ENCODE measurements at regions not wholly inside any gene's neighbourhood (a gene's known extent, or its start where the extent isn't known, plus 50 kb on each side); places are given as distances from the start of the nearest gene placed in this dataset.

GRCh38 chr5:180439911-180440769 lies 54.0 kb upstream of the CNOT6 start:
- Histone ChIP-seq H3K4me1 (no peaks in the 10 kb centered on the region), H3K36me3 (no peaks in the 10 kb centered on the region), H3K27me3 (peaks cover 33% of the 10 kb centered on the region), H3K9me3 (peaks cover 0 to 35% (median 0%) of the 10 kb centered on the region in 3 donors), H3K4me3 (no peak overlapping the region), H3K27ac (no peak overlapping the region)
- TF ChIP-seq POLR2AphosphoS5 (IDR thresholded peaks at IDR 0.05) (no peak), EP300 (IDR thresholded peaks at IDR 0.05) (no peak), POLR2A (IDR thresholded peaks at IDR 0.05) (no peak)
- TF ChIP-seq, protein P1, sequence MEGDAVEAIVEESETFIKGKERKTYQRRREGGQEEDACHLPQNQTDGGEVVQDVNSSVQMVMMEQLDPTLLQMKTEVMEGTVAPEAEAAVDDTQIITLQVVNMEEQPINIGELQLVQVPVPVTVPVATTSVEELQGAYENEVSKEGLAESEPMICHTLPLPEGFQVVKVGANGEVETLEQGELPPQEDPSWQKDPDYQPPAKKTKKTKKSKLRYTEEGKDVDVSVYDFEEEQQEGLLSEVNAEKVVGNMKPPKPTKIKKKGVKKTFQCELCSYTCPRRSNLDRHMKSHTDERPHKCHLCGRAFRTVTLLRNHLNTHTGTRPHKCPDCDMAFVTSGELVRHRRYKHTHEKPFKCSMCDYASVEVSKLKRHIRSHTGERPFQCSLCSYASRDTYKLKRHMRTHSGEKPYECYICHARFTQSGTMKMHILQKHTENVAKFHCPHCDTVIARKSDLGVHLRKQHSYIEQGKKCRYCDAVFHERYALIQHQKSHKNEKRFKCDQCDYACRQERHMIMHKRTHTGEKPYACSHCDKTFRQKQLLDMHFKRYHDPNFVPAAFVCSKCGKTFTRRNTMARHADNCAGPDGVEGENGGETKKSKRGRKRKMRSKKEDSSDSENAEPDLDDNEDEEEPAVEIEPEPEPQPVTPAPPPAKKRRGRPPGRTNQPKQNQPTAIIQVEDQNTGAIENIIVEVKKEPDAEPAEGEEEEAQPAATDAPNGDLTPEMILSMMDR (IDR thresholded peaks at IDR 0.05) = no peak
- WGBS, 2 donors (ENCODE audit: low coverage in 1 of 2) = 38 to 63% methylated on average over 5 to 12 of the region's 17 CpGs
- ATAC-seq = no peak

GRCh38 chr5:180441564-180442051 lies 52.6 kb upstream of the CNOT6 start:
- Histone ChIP-seq H3K4me1 (no peaks in the 10 kb centered on the region), H3K9me3 (peaks cover 0 to 45% (median 0%) of the 10 kb centered on the region in 3 donors), H3K27ac (no peak overlapping the region), H3K27me3 (peaks cover 21% of the 10 kb centered on the region), H3K4me3 (no peak overlapping the region), H3K36me3 (no peaks in the 10 kb centered on the region)
- no peak for TF ChIP-seq EP300 (IDR thresholded peaks at IDR 0.05)
- no peak for TF ChIP-seq POLR2AphosphoS5 (IDR thresholded peaks at IDR 0.05)
- TF ChIP-seq, protein P1 (IDR thresholded peaks at IDR 0.05) = no peak
- TF ChIP-seq POLR2A (IDR thresholded peaks at IDR 0.05) = no peak
- 53 to 74% methylated on average over 8 to 11 of the region's 15 CpGs for WGBS, 2 donors (ENCODE audit: low coverage in 1 of 2)
- peak; percentile 67 for ATAC-seq
